ENCODE measurements at regions not wholly inside any gene's neighbourhood (a gene's known extent, or its start where the extent isn't known, plus 50 kb on each side); places are given as distances from the start of the nearest gene placed in this dataset.

- Histone ChIP-seq H3K9me2 (replicated peaks; ENCODE audit: low read length) (no peaks in the 10 kb centered on the region), H3K9me3 (ENCODE audit: low read length) (no peaks in the 10 kb centered on the region), H4K20me1 (ENCODE audit: low read length) (no peaks in the 10 kb centered on the region), H3K4me2 (ENCODE audit: low read length) (no peak overlapping the region), H3K27me3 (ENCODE audit: low read length) (no peaks in the 10 kb centered on the region), H3K36me3 (ENCODE audit: low read depth, low read length) (no peaks in the 10 kb centered on the region), H3K4me3 (ENCODE audit: low read length) (no peak overlapping the region), H3K9ac (ENCODE audit: low read length) (no peak overlapping the region), H3F3A (ENCODE audit: low read length, unreplicated experiment) (no peaks in the 10 kb centered on the region), H2AFZ (ENCODE audit: low read length) (no peak overlapping the region), H3K79me2 (ENCODE audit: low read length) (no peaks in the 10 kb centered on the region), H3K27ac (ENCODE audit: low read length) (no peak overlapping the region), H3K4me1 (ENCODE audit: insufficient read depth, low read length) (no peaks in the 10 kb centered on the region)
- CTCF ChIA-PET, result no interaction called here
- ATAC-seq (no peak), DNase-seq (no peak)
- TF ChIP-seq CTCF (conservative IDR thresholded peaks at IDR 0.05; ENCODE audit: low read depth, low read length) (no peak), EZH2phosphoT487 (IDR thresholded peaks at IDR 0.05; ENCODE audit: borderline replicate concordance, low read length) (no peak), EZH2 (IDR thresholded peaks at IDR 0.05; ENCODE audit: low read length, unreplicated experiment) (no peak)
- BruUV-seq (replicated peaks), result no TSS peak
- intact Hi-C loops (cut with micrococcal nuclease), result no loop called here
- POLR2A ChIA-PET (ENCODE audit: unreplicated experiment), result no interaction called here
Observed at GRCh38 chr1:96290033-96290432, 431.6 kb upstream of the PTBP2 start.

- no peak overlapping the region for H2AFZ ChIP-seq (ENCODE audit: low read length)
- H3K79me2 ChIP-seq (ENCODE audit: low read length), result no peaks in the 10 kb centered on the region
- no peak overlapping the region for H3K27ac ChIP-seq (ENCODE audit: low read length)
- H3K9ac ChIP-seq (ENCODE audit: low read length), result no peak overlapping the region
- intact Hi-C loops (cut with micrococcal nuclease), result no loop called here
- H3K4me2 ChIP-seq (ENCODE audit: low read length), result no peak overlapping the region
- no peaks in the 10 kb centered on the region for H3K9me3 ChIP-seq (ENCODE audit: low read length)
- H3K4me1 ChIP-seq (ENCODE audit: insufficient read depth, low read length), result no peaks in the 10 kb centered on the region
- H3K27me3 ChIP-seq (ENCODE audit: low read length), result no peaks in the 10 kb centered on the region
- no peaks in the 10 kb centered on the region for H4K20me1 ChIP-seq (ENCODE audit: low read length)
- H3F3A ChIP-seq (ENCODE audit: low read length, unreplicated experiment), result no peaks in the 10 kb centered on the region
- BruUV-seq (replicated peaks), result no TSS peak
- H3K36me3 ChIP-seq (ENCODE audit: low read depth, low read length), result no peaks in the 10 kb centered on the region
- no peaks in the 10 kb centered on the region for H3K9me2 ChIP-seq (replicated peaks; ENCODE audit: low read length)
- CTCF ChIA-PET, result no interaction called here
- ATAC-seq (no peak), DNase-seq (no peak)
- H3K4me3 ChIP-seq (ENCODE audit: low read length), result no peak overlapping the region
- POLR2A ChIA-PET (ENCODE audit: unreplicated experiment), result no interaction called here
- no peak for TF ChIP-seq EZH2 (IDR thresholded peaks at IDR 0.05; ENCODE audit: low read length, unreplicated experiment)
- no peak for TF ChIP-seq CTCF (conservative IDR thresholded peaks at IDR 0.05; ENCODE audit: low read depth, low read length)
- no peak for TF ChIP-seq EZH2phosphoT487 (IDR thresholded peaks at IDR 0.05; ENCODE audit: borderline replicate concordance, low read length)
Observed at GRCh38 chr1:96290801-96291200, 430.8 kb upstream of the PTBP2 start.

GRCh38 chr1:96291468-96291867 is 430.1 kb upstream of the PTBP2 start:
- CTCF ChIA-PET, result no interaction called here
- H3K36me3 ChIP-seq (ENCODE audit: low read depth, low read length), result no peaks in the 10 kb centered on the region
- POLR2A ChIA-PET (ENCODE audit: unreplicated experiment), result no interaction called here
- no TSS peak for BruUV-seq (replicated peaks)
- no peaks in the 10 kb centered on the region for H3F3A ChIP-seq (ENCODE audit: low read length, unreplicated experiment)
- no peaks in the 10 kb centered on the region for H3K9me2 ChIP-seq (replicated peaks; ENCODE audit: low read length)
- no peak overlapping the region for H3K27ac ChIP-seq (ENCODE audit: low read length)
- H3K9ac ChIP-seq (ENCODE audit: low read length), result no peak overlapping the region
- no peaks in the 10 kb centered on the region for H3K9me3 ChIP-seq (ENCODE audit: low read length)
- no peak overlapping the region for H3K4me2 ChIP-seq (ENCODE audit: low read length)
- no peak overlapping the region for H2AFZ ChIP-seq (ENCODE audit: low read length)
- intact Hi-C loops (cut with micrococcal nuclease), result no loop called here
- TF ChIP-seq EZH2 (IDR thresholded peaks at IDR 0.05; ENCODE audit: low read length, unreplicated experiment) (no peak), CTCF (conservative IDR thresholded peaks at IDR 0.05; ENCODE audit: low read depth, low read length) (no peak), EZH2phosphoT487 (IDR thresholded peaks at IDR 0.05; ENCODE audit: borderline replicate concordance, low read length) (no peak)
- DNase-seq, result no peak
- no peaks in the 10 kb centered on the region for H3K27me3 ChIP-seq (ENCODE audit: low read length)
- H3K4me1 ChIP-seq (ENCODE audit: insufficient read depth, low read length), result no peaks in the 10 kb centered on the region
- H4K20me1 ChIP-seq (ENCODE audit: low read length), result no peaks in the 10 kb centered on the region
- ATAC-seq, result no peak
- H3K79me2 ChIP-seq (ENCODE audit: low read length), result no peaks in the 10 kb centered on the region
- H3K4me3 ChIP-seq (ENCODE audit: low read length), result no peak overlapping the region
